HG03139 (cell line): ENCODE measurements at regions not wholly inside any gene's neighbourhood (a gene's known extent, or its start where the extent isn't known, plus 50 kb on each side); places are given as distances from the start of the nearest gene placed in this dataset.

ENCODE experiments used
- ATAC-seq: cut with Tn5 transposase; IDR thresholded peaks from one replicate; pipeline ENCODE4 v1.9.1; 2021; ENCODE audit not compliant: unreplicated experiment

DNA sequence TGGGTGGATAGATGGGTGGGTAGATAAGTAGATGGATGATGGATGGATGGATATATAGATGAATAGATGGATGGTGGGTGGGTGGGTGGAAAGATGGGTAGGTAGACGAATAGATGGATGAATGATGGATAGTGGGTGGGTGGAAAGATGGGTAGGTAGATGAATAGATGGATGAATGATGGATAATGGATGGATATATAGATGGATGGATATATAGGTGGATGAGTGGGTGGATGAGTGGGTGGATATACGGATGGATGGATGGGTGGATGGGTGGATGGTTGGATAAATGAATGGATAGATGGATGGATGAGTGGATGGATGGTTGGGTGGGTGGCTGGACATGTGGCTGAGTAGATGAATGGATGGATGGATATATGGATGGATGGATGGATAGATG, 53.1 kb upstream of the THY1 start:
- ATAC-seq, result no peak

DNA sequence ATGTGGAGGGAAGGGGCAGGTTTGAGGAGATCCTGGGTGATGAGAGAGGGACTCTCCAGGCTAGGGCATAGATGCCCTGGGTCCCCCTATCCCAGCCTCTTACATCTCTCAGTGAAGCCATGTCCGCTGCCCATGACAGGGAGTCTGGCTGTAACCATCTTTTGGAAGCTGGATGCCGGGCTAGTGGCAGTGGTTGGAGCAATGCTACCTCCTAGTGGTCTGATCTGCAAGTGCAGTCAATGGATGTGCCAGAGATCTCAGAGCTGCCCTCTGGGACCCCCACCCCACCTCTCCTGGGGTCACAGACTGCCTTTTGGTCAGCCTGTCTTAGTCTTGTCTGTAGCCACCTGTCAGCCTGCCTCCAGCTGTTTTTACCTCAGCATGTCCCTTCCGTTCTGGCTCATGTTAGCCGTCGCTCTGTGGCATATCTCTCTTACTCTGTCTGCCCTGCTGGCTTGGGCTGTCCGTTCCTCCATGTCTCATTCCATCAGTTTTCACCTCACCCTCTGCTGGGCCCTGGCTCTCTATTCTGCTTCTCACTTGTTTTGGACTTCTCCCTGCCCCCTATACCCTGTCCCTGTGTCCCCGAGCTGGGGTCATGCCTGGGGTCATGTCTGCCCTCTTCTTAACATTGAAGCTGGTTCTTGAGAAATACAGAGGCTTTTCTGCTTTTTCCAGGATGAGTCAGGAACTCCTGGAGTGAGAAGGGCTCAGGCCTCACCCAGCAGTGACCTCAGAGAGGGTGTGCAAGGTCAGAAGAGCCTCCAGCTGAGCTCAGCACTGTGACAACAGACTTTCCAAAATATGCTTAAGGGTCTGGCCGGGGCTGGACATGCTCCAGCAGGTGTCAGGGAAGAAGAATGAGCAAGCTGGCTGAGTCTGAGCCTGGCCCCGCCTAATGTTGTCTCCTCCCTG, 52.0 kb upstream of the THY1 start:
- ATAC-seq, result no peak

DNA sequence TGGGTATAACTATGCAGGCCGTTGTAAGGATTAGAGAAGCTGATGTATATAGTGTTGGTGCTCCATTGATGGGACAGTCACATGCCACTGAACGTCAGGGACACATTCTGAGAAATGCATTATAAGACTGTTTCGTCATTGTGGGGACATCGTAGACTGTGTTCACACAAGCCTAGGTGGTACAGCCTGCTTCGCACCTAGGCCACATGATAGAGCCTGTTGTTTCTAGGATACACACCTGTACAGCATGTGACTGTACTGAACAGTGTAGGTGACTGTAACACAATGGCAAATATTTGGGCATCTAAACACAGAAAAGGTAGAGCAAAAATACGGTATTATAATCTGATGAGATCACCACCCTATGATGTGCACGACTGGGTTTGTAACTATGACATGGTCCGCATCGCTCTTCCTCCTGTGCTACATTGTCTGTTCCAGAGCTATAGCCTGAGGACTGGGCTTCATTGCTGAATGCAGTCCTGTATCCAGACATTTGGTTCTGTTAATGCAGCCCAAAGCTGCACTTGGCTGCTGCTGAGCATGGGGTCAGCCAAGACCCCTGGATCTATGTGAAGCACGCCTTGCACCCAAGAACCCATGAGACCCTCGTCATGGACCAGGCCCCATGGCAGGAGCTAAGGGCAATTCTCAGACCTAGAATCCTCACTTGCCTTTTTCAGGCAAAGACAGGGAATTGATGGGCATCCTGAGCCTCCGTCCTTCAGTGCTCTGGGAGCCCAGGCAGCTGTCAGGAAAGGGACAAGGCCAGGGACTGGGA, 51.1 kb upstream of the THY1 start:
- no peak for ATAC-seq

DNA sequence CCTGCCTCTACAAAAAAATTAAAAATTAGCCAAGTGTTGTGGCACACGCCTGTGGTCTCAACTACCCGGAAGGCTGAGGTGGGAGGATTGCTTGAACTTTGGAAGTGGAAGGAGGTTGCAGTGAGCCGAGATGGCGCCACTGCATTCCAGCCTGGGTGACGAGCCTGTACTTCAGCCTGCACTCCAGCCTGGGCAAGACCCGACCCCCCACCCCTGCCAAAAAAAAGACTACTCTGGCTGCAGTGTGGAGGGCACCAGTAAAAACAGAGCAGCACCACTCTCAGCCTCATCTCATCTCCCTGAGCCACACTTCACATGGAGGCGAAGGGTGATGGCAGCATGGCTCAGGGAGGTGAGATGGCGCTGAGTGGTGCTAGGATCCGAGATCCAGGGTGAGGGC, 50.3 kb upstream of the THY1 start:
- ATAC-seq, result no peak

DNA sequence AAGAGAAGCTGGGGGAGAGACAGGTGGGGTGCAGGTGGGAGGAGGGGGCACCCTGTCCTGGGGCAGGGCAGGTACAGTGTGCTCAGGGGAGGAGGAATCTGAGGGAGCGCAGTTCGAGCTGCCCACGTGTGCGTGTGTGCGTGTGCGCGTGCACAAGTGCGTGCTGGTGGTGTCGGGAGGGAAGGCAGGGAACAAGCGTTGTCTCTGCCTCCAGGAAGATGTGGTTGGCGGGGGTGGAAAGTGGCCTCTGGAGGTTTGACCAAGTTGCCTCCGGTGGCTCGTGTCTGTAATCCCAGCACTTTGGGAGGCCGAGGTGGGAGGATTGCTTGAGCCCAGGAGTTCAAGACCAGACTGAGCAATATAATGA, 49.9 kb upstream of the THY1 start:
- no peak for ATAC-seq
